ENCODE measurements at regions not wholly inside any gene's neighbourhood (a gene's known extent, or its start where the extent isn't known, plus 50 kb on each side); places are given as distances from the start of the nearest gene placed in this dataset.

DNA sequence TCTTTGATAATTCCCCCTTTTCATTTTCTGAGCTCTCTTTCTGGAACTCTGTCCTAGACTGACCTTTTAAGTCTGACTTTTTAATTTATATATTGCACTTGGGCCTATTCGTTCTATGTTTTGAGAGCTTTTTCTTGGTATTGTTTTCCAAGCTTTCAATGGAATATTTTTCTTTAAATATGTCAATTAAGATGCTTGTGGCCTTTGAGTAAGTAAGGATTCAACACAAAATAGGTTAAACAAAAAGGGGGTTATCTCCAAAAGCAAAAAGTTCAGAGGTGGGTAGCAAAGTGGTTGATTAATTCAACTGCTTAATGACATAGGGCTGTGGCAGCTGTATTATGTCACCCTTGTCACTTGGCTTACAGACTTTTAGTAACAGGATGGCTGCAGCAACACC, 315.9 kb downstream of the LMX1A start:
- TF ChIP-seq HNF4A (conservative IDR thresholded peaks at IDR 0.05) = no peak
- TF ChIP-seq, protein P1, sequence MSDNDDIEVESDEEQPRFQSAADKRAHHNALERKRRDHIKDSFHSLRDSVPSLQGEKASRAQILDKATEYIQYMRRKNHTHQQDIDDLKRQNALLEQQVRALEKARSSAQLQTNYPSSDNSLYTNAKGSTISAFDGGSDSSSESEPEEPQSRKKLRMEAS (IDR thresholded peaks at IDR 0.05) = no peak
- TF ChIP-seq, protein P2, sequence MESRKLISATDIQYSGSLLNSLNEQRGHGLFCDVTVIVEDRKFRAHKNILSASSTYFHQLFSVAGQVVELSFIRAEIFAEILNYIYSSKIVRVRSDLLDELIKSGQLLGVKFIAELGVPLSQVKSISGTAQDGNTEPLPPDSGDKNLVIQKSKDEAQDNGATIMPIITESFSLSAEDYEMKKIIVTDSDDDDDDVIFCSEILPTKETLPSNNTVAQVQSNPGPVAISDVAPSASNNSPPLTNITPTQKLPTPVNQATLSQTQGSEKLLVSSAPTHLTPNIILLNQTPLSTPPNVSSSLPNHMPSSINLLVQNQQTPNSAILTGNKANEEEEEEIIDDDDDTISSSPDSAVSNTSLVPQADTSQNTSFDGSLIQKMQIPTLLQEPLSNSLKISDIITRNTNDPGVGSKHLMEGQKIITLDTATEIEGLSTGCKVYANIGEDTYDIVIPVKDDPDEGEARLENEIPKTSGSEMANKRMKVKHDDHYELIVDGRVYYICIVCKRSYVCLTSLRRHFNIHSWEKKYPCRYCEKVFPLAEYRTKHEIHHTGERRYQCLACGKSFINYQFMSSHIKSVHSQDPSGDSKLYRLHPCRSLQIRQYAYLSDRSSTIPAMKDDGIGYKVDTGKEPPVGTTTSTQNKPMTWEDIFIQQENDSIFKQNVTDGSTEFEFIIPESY (IDR thresholded peaks at IDR 0.05) = no peak
- no peak for TF ChIP-seq JUND (IDR thresholded peaks at IDR 0.05)
- TF ChIP-seq SP1 (IDR thresholded peaks at IDR 0.05) = no peak
- no peak for TF ChIP-seq GABPA (IDR thresholded peaks at IDR 0.05 in 1 of 2, conservative IDR thresholded peaks at IDR 0.05 in 1 of 2)
- no peak for TF ChIP-seq EGR1 (IDR thresholded peaks at IDR 0.05; ENCODE audit: low read depth in 2 of 2)
- TF ChIP-seq FOXA1 (IDR thresholded peaks at IDR 0.05) = no peak
- no peak for TF ChIP-seq YY1 (IDR thresholded peaks at IDR 0.05)
- no peaks in the 10 kb centered on the region for H3K36me3 ChIP-seq (ENCODE audit: control insufficient read depth in 4 of 4, insufficient read depth in 3 of 4, low read depth in 1 of 4, low read length in 3 of 4)
- no peak overlapping the region for H3K9ac ChIP-seq (ENCODE audit: low read depth in 1 of 2, low read length in 2 of 2)
- no peaks in the 10 kb centered on the region for H3K4me1 ChIP-seq (ENCODE audit: control insufficient read depth in 4 of 4, insufficient read depth in 4 of 4, low read length in 3 of 4)
- DNase-seq (ENCODE audit: low spot score) = no peak
- no peak overlapping the region for H3K4me3 ChIP-seq (ENCODE audit: low read depth in 1 of 3, low read length in 3 of 3)
- WGBS = 65% methylated on average over 1 of the region's 1 CpG
- no peaks in the 10 kb centered on the region for H3K9me3 ChIP-seq (ENCODE audit: control insufficient read depth in 4 of 4, low read length in 3 of 4)
- H3K27me3 ChIP-seq (ENCODE audit: control insufficient read depth in 4 of 4, insufficient read depth in 4 of 4, low read length in 3 of 4) = no peaks in the 10 kb centered on the region
- H3K27ac ChIP-seq (ENCODE audit: low read depth in 1 of 2, low read length in 2 of 2) = no peak overlapping the region

DNA sequence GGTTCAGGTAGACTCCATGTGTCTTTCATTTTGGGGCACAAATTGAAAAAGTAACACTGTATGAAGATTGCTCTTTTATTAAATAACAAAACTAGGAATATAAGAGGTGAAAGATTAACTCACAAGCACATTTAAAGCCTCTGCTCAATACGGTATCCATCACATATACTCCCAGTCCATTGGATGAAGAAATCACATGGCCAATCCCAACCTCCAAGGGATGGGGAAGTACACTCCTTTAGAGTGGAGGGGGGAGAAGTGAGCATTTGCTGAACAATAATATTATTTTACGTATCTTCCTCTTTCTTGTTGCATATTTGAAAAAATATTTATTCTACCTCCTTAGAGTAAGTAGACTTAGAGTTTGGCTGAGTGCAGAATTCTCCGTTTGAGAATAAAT, 316.5 kb downstream of the LMX1A start:
- TF ChIP-seq TAF1 (conservative IDR thresholded peaks at IDR 0.05) = no peak
- TF ChIP-seq GABPA (IDR thresholded peaks at IDR 0.05 in 1 of 2, conservative IDR thresholded peaks at IDR 0.05 in 1 of 2) = no peak
- TF ChIP-seq, protein P2 (IDR thresholded peaks at IDR 0.05) = no peak
- TF ChIP-seq HNF4A (conservative IDR thresholded peaks at IDR 0.05) = no peak
- no peak for TF ChIP-seq RXRA (IDR thresholded peaks at IDR 0.05)
- TF ChIP-seq FOXA2 (IDR thresholded peaks at IDR 0.05) = no peak
- no peak for TF ChIP-seq EGR1 (IDR thresholded peaks at IDR 0.05; ENCODE audit: low read depth in 2 of 2)
- TF ChIP-seq, protein P3, sequence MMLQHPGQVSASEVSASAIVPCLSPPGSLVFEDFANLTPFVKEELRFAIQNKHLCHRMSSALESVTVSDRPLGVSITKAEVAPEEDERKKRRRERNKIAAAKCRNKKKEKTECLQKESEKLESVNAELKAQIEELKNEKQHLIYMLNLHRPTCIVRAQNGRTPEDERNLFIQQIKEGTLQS (IDR thresholded peaks at IDR 0.05) = no peak
- no peak for TF ChIP-seq RAD21 (IDR thresholded peaks at IDR 0.05)
- TF ChIP-seq FOXA1 (IDR thresholded peaks at IDR 0.05) = no peak
- TF ChIP-seq, protein P4, sequence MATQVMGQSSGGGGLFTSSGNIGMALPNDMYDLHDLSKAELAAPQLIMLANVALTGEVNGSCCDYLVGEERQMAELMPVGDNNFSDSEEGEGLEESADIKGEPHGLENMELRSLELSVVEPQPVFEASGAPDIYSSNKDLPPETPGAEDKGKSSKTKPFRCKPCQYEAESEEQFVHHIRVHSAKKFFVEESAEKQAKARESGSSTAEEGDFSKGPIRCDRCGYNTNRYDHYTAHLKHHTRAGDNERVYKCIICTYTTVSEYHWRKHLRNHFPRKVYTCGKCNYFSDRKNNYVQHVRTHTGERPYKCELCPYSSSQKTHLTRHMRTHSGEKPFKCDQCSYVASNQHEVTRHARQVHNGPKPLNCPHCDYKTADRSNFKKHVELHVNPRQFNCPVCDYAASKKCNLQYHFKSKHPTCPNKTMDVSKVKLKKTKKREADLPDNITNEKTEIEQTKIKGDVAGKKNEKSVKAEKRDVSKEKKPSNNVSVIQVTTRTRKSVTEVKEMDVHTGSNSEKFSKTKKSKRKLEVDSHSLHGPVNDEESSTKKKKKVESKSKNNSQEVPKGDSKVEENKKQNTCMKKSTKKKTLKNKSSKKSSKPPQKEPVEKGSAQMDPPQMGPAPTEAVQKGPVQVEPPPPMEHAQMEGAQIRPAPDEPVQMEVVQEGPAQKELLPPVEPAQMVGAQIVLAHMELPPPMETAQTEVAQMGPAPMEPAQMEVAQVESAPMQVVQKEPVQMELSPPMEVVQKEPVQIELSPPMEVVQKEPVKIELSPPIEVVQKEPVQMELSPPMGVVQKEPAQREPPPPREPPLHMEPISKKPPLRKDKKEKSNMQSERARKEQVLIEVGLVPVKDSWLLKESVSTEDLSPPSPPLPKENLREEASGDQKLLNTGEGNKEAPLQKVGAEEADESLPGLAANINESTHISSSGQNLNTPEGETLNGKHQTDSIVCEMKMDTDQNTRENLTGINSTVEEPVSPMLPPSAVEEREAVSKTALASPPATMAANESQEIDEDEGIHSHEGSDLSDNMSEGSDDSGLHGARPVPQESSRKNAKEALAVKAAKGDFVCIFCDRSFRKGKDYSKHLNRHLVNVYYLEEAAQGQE (IDR thresholded peaks at IDR 0.05) = no peak
- no peak for TF ChIP-seq YY1 (IDR thresholded peaks at IDR 0.05)
- no peak for TF ChIP-seq NR2F2 (IDR thresholded peaks at IDR 0.05)
- TF ChIP-seq HNF4G (IDR thresholded peaks at IDR 0.05) = no peak
- TF ChIP-seq, protein P5, sequence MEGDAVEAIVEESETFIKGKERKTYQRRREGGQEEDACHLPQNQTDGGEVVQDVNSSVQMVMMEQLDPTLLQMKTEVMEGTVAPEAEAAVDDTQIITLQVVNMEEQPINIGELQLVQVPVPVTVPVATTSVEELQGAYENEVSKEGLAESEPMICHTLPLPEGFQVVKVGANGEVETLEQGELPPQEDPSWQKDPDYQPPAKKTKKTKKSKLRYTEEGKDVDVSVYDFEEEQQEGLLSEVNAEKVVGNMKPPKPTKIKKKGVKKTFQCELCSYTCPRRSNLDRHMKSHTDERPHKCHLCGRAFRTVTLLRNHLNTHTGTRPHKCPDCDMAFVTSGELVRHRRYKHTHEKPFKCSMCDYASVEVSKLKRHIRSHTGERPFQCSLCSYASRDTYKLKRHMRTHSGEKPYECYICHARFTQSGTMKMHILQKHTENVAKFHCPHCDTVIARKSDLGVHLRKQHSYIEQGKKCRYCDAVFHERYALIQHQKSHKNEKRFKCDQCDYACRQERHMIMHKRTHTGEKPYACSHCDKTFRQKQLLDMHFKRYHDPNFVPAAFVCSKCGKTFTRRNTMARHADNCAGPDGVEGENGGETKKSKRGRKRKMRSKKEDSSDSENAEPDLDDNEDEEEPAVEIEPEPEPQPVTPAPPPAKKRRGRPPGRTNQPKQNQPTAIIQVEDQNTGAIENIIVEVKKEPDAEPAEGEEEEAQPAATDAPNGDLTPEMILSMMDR (IDR thresholded peaks at IDR 0.05; ENCODE audit: low read depth, low read length, missing input control) = no peak
- TF ChIP-seq, protein P1 (IDR thresholded peaks at IDR 0.05) = no peak
- no peak overlapping the region for H3K4me3 ChIP-seq (ENCODE audit: low read depth in 1 of 3, low read length in 3 of 3)
- WGBS = 72% methylated on average over 3 of the region's 3 CpGs
- H3K27ac ChIP-seq (ENCODE audit: low read depth in 1 of 2, low read length in 2 of 2) = no peak overlapping the region
- DNase-seq (ENCODE audit: low spot score) = no peak
- no peak overlapping the region for H3K9ac ChIP-seq (ENCODE audit: low read depth in 1 of 2, low read length in 2 of 2)
- no peaks in the 10 kb centered on the region for H3K9me3 ChIP-seq (ENCODE audit: control insufficient read depth in 4 of 4, low read length in 3 of 4)
- H3K27me3 ChIP-seq (ENCODE audit: control insufficient read depth in 4 of 4, insufficient read depth in 4 of 4, low read length in 3 of 4) = no peaks in the 10 kb centered on the region
- H3K36me3 ChIP-seq (ENCODE audit: control insufficient read depth in 4 of 4, insufficient read depth in 3 of 4, low read depth in 1 of 4, low read length in 3 of 4) = no peaks in the 10 kb centered on the region
- H3K4me1 ChIP-seq (ENCODE audit: control insufficient read depth in 4 of 4, insufficient read depth in 4 of 4, low read length in 3 of 4) = no peaks in the 10 kb centered on the region

Measured in liver (tissue), 8 donors.